ENCODE measurements at regions not wholly inside any gene's neighbourhood (a gene's known extent, or its start where the extent isn't known, plus 50 kb on each side); places are given as distances from the start of the nearest gene placed in this dataset.

DNA sequence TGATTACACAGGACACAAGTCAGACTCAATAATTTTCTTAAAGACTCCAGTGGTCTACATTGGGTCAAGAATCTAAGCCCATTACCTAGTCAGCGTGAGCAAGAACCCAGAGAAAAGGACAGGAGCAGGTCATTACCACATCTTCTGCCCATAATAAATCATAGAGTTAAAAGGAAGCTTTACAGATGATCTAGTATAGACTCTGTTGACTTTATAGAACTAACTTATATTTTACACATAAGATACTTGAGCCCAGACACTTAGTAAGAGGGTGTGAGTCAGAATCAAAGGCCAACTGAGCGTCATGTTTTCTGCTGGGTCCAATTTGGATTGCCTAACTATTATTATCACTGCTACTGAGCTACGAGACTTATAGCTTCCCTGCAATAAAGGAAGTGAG, 206.1 kb upstream of the NPSR1 start:
- TF ChIP-seq EZH2 (IDR thresholded peaks at IDR 0.05) (no peak), POLR2AphosphoS5 (IDR thresholded peaks at IDR 0.05; ENCODE audit: borderline replicate concordance, low read depth, low read length) (no peak), FOXP2 (optimal IDR thresholded peaks at IDR 0.05; ENCODE audit: control extremely low read depth, extremely low read length, insufficient read depth) (no peak)
